A549 (cell line): ENCODE measurements at regions not wholly inside any gene's neighbourhood (a gene's known extent, or its start where the extent isn't known, plus 50 kb on each side); places are given as distances from the start of the nearest gene placed in this dataset.
A peak's percentile ranks its signal among the peaks of the same experiment; 100 is the strongest.

ENCODE experiments used
- ATAC-seq, 2 experiments: fragments of 200-7000 bp in 1 of 2; fragments of >200 bp in 1 of 2; cut with Nextera tagmentation in 1 of 2; cut with Tn5 transposase in 1 of 2; 3 replicates each; pipeline versions ENCODE4 v1.8.0 to v1.9.1; 2018 to 2020; ENCODE audit warnings: mild to moderate bottlenecking in 1 of 2, moderate library complexity in 1 of 2
- CTCF ChIA-PET: fragments of 300-600 bp; sonication (Branson Sonifier 250); formaldehyde crosslinking; extraction: SDS; loops from one replicate; lab custom pipeline; 2021; ENCODE audit warnings: antibody characterized with exemption, inconsistent platforms; lab: Yijun Ruan, JAX
- POLR2A ChIA-PET: fragments of 350-600 bp; formaldehyde crosslinking; extraction: SDS; loops from one replicate; lab custom pipeline; 2021; ENCODE audit warnings: antibody characterized with exemption, inconsistent platforms; lab: Yijun Ruan, JAX
- DNase-seq, 2 experiments: peaks; one replicate each; pipeline versions ENCODE4 v3.0.0 to v3.0.0-alpha.2; 2011 to 2016; ENCODE audit warnings: low read depth in 1 of 2, low spot score in 1 of 2
- FAIRE-seq: peaks from 2 replicates; lab custom pipeline; 2011; peaks lifted over from hg19 to GRCh38; lab: Jason Lieb, UNC
- H3K27ac ChIP-seq, 2 experiments: fragments of >200 bp; sonication (Bioruptor Twin); formaldehyde crosslinking; 3 replicates each; pipeline ENCODE4 v1.5.1; 2016 to 2017
- H3K4me1 ChIP-seq: fragments of >200 bp; sonication (Bioruptor Twin); formaldehyde crosslinking; 3 replicates; pipeline ENCODE4 v1.6.1; 2016
- H3K4me2 ChIP-seq: fragments of >200 bp; sonication (Bioruptor Twin); formaldehyde crosslinking; 3 replicates; pipeline ENCODE4 v1.6.1; 2016
- H3K4me3 ChIP-seq: fragments of >200 bp; sonication (Bioruptor Twin); formaldehyde crosslinking; 3 replicates; pipeline ENCODE4 v1.5.1; 2016
- H3K9me3 ChIP-seq: fragments of >200 bp; sonication (Bioruptor Twin); formaldehyde crosslinking; 3 replicates; pipeline ENCODE4 v1.6.1; 2016
- BCL3 ChIP-seq: fragments of >200 bp; sonication (Bioruptor Twin); formaldehyde crosslinking; IDR thresholded peaks from 3 replicates; pipeline ENCODE4 v1.6.1; 2016
- BHLHE40 ChIP-seq: IDR thresholded peaks from 2 replicates; pipeline ENCODE4 v1.6.1; 2012; ENCODE audit warnings: low read depth, low read length, inconsistent platforms
- CBX2 ChIP-seq: fragments of 200-600 bp; sonication (generic); IDR thresholded peaks from 2 replicates; pipeline ENCODE4 v1.6.1; 2016; ENCODE audit warnings: low read depth, mild to moderate bottlenecking, borderline replicate concordance
- CBX8 ChIP-seq: fragments of 200-600 bp; sonication (generic); IDR thresholded peaks from 2 replicates; pipeline ENCODE4 v1.6.1; 2016
- ELK1 ChIP-seq: fragments of 150-350 bp; IDR thresholded peaks from 2 replicates; pipeline ENCODE4 v1.6.1; 2014; ENCODE audit warnings: low read depth, mild to moderate bottlenecking, low read length
- EP300 ChIP-seq, 2 experiments: fragments of >200 bp; sonication (Bioruptor Twin); formaldehyde crosslinking; IDR thresholded peaks; 2 replicates in 1 of 2; 3 replicates in 1 of 2; pipeline ENCODE4 v1.6.1; 2016 to 2017
- FOSB ChIP-seq: fragments of 250-450 bp; sonication (Bioruptor Pico); IDR thresholded peaks from 2 replicates; pipeline ENCODE4 v1.5.0; 2020; ENCODE audit warnings: mild to moderate bottlenecking, moderate library complexity
- FOSL2 ChIP-seq, 2 experiments: fragments of 450-650 bp in 1 of 2; fragments of >200 bp in 1 of 2; sonication (Bioruptor Twin) in 1 of 2; formaldehyde crosslinking; IDR thresholded peaks; 2 replicates each; pipeline versions ENCODE4 v1.5.0 to v1.6.1; 2016 to 2020; ENCODE audit warnings: mild to moderate bottlenecking in 1 of 2, moderate library complexity in 1 of 2
- FOXS1 ChIP-seq: fragments of 250-450 bp; sonication (Bioruptor Pico); IDR thresholded peaks from 2 replicates; pipeline ENCODE4 v1.5.0; 2020; ENCODE audit warnings: mild to moderate bottlenecking, moderate library complexity
- GATA3 ChIP-seq: IDR thresholded peaks from 2 replicates; pipeline ENCODE4 v1.6.1; 2012; ENCODE audit warnings: borderline replicate concordance
- HES2 ChIP-seq: fragments of >200 bp; sonication (Bioruptor Twin); formaldehyde crosslinking; IDR thresholded peaks from 2 replicates; pipeline ENCODE4 v1.6.1; 2016
- HEYL ChIP-seq: fragments of 250-450 bp; sonication (Bioruptor Pico); IDR thresholded peaks from 2 replicates; pipeline ENCODE4 v1.8.0; 2021; ENCODE audit warnings: mild to moderate bottlenecking, moderate library complexity
- HOXB13 ChIP-seq: fragments of 250-450 bp; sonication (Bioruptor Pico); IDR thresholded peaks from 2 replicates; pipeline ENCODE4 v1.5.0; 2020; ENCODE audit warnings: low read depth, mild to moderate bottlenecking, moderate library complexity
- JUNB ChIP-seq: fragments of >200 bp; sonication (Bioruptor Twin); formaldehyde crosslinking; IDR thresholded peaks from 2 replicates; pipeline ENCODE4 v1.6.1; 2016
- KDM5A ChIP-seq: fragments of 200-600 bp; sonication (generic); IDR thresholded peaks from 2 replicates; pipeline ENCODE4 v1.6.1; 2016; ENCODE audit warnings: antibody characterized with exemption, mild to moderate bottlenecking
- MAX ChIP-seq: IDR thresholded peaks from 2 replicates; pipeline ENCODE4 v1.6.1; 2012
- MYC ChIP-seq: IDR thresholded peaks from 2 replicates; pipeline ENCODE4 v1.6.1; 2012; ENCODE audit warnings: mild to moderate bottlenecking, inconsistent platforms, low read length, improper control_type of control experiment, borderline replicate concordance
- NR3C1 ChIP-seq: fragments of >200 bp; sonication (Bioruptor Twin); formaldehyde crosslinking; IDR thresholded peaks from 3 replicates; pipeline ENCODE4 v1.6.1; 2017
- POLR2A ChIP-seq: IDR thresholded peaks from 2 replicates; pipeline ENCODE4 v1.6.1; 2012; ENCODE audit warnings: mild to moderate bottlenecking, low read length
- RCOR1 ChIP-seq: fragments of 150-350 bp; IDR thresholded peaks from 2 replicates; pipeline ENCODE4 v1.6.1; 2014; ENCODE audit warnings: antibody characterized with exemption, low read length, low read depth
- RNF2 ChIP-seq: fragments of 200-600 bp; sonication (generic); IDR thresholded peaks from 2 replicates; pipeline ENCODE4 v1.6.1; 2016; ENCODE audit warnings: low read depth, mild to moderate bottlenecking, antibody characterized with exemption, moderate library complexity, borderline replicate concordance
- SMC3 ChIP-seq: fragments of >200 bp; sonication (Bioruptor Twin); formaldehyde crosslinking; IDR thresholded peaks from 3 replicates; pipeline ENCODE4 v1.6.1; 2018; ENCODE audit warnings: inconsistent platforms
- SREBF2 ChIP-seq: fragments of 450-650 bp; IDR thresholded peaks from 2 replicates; pipeline ENCODE4 v1.6.1; 2014; ENCODE audit warnings: mild to moderate bottlenecking, moderate library complexity
- TFCP2L1 ChIP-seq: fragments of 250-450 bp; sonication (Bioruptor Pico); IDR thresholded peaks from 2 replicates; pipeline ENCODE4 v1.5.0; 2021; ENCODE audit warnings: mild to moderate bottlenecking
- TP53 ChIP-seq: fragments of 250-450 bp; sonication (Bioruptor Pico); IDR thresholded peaks from 2 replicates; pipeline ENCODE4 v1.5.0; 2021; ENCODE audit warnings: mild to moderate bottlenecking, moderate library complexity
- ZFP36 ChIP-seq: fragments of 450-650 bp; IDR thresholded peaks from 2 replicates; pipeline ENCODE4 v1.6.1; 2014; ENCODE audit warnings: borderline replicate concordance; ENCODE audit not compliant: partially characterized antibody
- WGBS: methylation state at CpG from one replicate; pipeline ENCODE4 v1.1.6; 2017; ENCODE audit errors: missing lambda C conversion rate; 5-methylcytosine and 5-hydroxymethylcytosine counted together

GRCh38 chr3:78066287-78066686 is 1026.4 kb downstream of the ROBO2 start:
- H3K9me3 ChIP-seq, result no peaks in the 10 kb centered on the region
- H3K27ac ChIP-seq, result no peak overlapping the region

GRCh38 chr3:78070188-78070587 is 1030.3 kb downstream of the ROBO2 start:
- DNase-seq (no peak), FAIRE-seq (peak; percentile 46), ATAC-seq (no peak)
- POLR2A ChIA-PET, result no interaction called here
- no peak overlapping the region for H3K4me3 ChIP-seq
- H3K4me1 ChIP-seq, result no peaks in the 10 kb centered on the region
- 3% methylated on average over 2 of the region's 2 CpGs for WGBS
- no peak for TF ChIP-seq GATA3
- TF ChIP-seq CBX8, result no peak
- no peak overlapping the region for H3K27ac ChIP-seq
- H3K9me3 ChIP-seq, result no peaks in the 10 kb centered on the region
- H3K4me2 ChIP-seq, result no peak overlapping the region
- CTCF ChIA-PET, result no interaction called here

More at GRCh38 chr3:78066287-78066686, 1026.4 kb downstream of the ROBO2 start:
- no peak for ATAC-seq
- no peaks in the 10 kb centered on the region for H3K4me1 ChIP-seq
- TF ChIP-seq SREBF2 (no peak), EP300 (IDR thresholded peaks at IDR 0.05) (no peak), TP53 (CRISPR knock-in tag) (no peak), HOXB13 (no peak), GATA3 (no peak)
- TF ChIP-seq, all 56 proteins: peak for 0
- CTCF ChIA-PET, result interaction anchor here (1.4 kb wide), 1 partner anchor 14 kb away, joined by 4 read pairs; no protein-coding TSS in a partner anchor
- FAIRE-seq, result no peak
- Histone ChIP-seq H3K4me2 (no peak overlapping the region), H3K4me3 (no peak overlapping the region)
- peak in 1 of 2 experiments; percentile 2 for DNase-seq
- WGBS, result 21% methylated on average over 5 of the region's 5 CpGs
- POLR2A ChIA-PET, result no interaction called here

GRCh38 chr3:78076379-78076778 is 1036.5 kb downstream of the ROBO2 start:
- TF ChIP-seq SMC3 (no peak), ZFP36 (no peak)
- CTCF ChIA-PET, result no interaction called here
- H3K9me3 ChIP-seq, result no peaks in the 10 kb centered on the region
- no peak overlapping the region for H3K27ac ChIP-seq
- POLR2A ChIA-PET, result no interaction called here
- no peak overlapping the region for H3K4me3 ChIP-seq
- H3K4me1 ChIP-seq, result no peaks in the 10 kb centered on the region
- DNase-seq (no peak), FAIRE-seq (no peak), ATAC-seq (no peak)
- no peak overlapping the region for H3K4me2 ChIP-seq

GRCh38 chr3:78077178-78077577 is 1037.3 kb downstream of the ROBO2 start:
- Histone ChIP-seq H3K27ac (no peak overlapping the region), H3K4me1 (no peaks in the 10 kb centered on the region), H3K4me3 (no peak overlapping the region), H3K4me2 (no peak overlapping the region), H3K9me3 (no peaks in the 10 kb centered on the region)
- ATAC-seq, result no peak
- FAIRE-seq, result no peak
- no peak for DNase-seq
- TF ChIP-seq BHLHE40 (no peak), TFCP2L1 (no peak), FOSL2 (IDR thresholded peaks at IDR 0.05) (no peak), FOSL2 (CRISPR knock-in tag; IDR thresholded peaks at IDR 0.05) (no peak), NR3C1 (no peak), CBX2 (no peak)
- CTCF ChIA-PET, result no interaction called here
- WGBS, result 7% methylated on average over 4 of the region's 4 CpGs
- POLR2A ChIA-PET, result no interaction called here

GRCh38 chr3:78077842-78078241 is 1037.9 kb downstream of the ROBO2 start:
- no peak for DNase-seq
- Histone ChIP-seq H3K4me2 (no peak overlapping the region), H3K27ac (no peak overlapping the region), H3K4me3 (no peak overlapping the region), H3K9me3 (no peaks in the 10 kb centered on the region), H3K4me1 (no peaks in the 10 kb centered on the region)
- no peak for ATAC-seq
- WGBS, result 17% methylated on average over 2 of the region's 2 CpGs
- ChIA-PET CTCF (no interaction called here), POLR2A (no interaction called here)
- no peak for TF ChIP-seq HEYL
- no peak for FAIRE-seq

GRCh38 chr3:78079514-78079913 is 1039.6 kb downstream of the ROBO2 start:
- no peaks in the 10 kb centered on the region for H3K9me3 ChIP-seq
- no peaks in the 10 kb centered on the region for H3K4me1 ChIP-seq
- FAIRE-seq (no peak), ATAC-seq (no peak), DNase-seq (no peak)
- ChIA-PET CTCF (no interaction called here), POLR2A (no interaction called here)
- H3K27ac ChIP-seq, result no peak overlapping the region
- no peak overlapping the region for H3K4me2 ChIP-seq
- TF ChIP-seq BCL3, result no peak
- TF ChIP-seq BHLHE40, result no peak
- no peak for TF ChIP-seq JUNB
- no peak for TF ChIP-seq MAX
- TF ChIP-seq KDM5A, result no peak
- TF ChIP-seq FOSB (CRISPR knock-in tag), result no peak
- no peak for TF ChIP-seq MYC
- TF ChIP-seq TP53 (CRISPR knock-in tag), result no peak
- TF ChIP-seq CBX8, result no peak
- TF ChIP-seq FOXS1, result no peak
- no peak for TF ChIP-seq POLR2A
- TF ChIP-seq SMC3, result no peak
- TF ChIP-seq HES2, result no peak
- no peak for TF ChIP-seq RNF2
- TF ChIP-seq ZFP36, result no peak
- TF ChIP-seq RCOR1, result no peak
- TF ChIP-seq FOSL2 (IDR thresholded peaks at IDR 0.05), result no peak
- no peak for TF ChIP-seq FOSL2 (CRISPR knock-in tag; IDR thresholded peaks at IDR 0.05)
- no peak for TF ChIP-seq ELK1
- no peak overlapping the region for H3K4me3 ChIP-seq
